ENCODE measurements at regions not wholly inside any gene's neighbourhood (a gene's known extent, or its start where the extent isn't known, plus 50 kb on each side); places are given as distances from the start of the nearest gene placed in this dataset.

DNA sequence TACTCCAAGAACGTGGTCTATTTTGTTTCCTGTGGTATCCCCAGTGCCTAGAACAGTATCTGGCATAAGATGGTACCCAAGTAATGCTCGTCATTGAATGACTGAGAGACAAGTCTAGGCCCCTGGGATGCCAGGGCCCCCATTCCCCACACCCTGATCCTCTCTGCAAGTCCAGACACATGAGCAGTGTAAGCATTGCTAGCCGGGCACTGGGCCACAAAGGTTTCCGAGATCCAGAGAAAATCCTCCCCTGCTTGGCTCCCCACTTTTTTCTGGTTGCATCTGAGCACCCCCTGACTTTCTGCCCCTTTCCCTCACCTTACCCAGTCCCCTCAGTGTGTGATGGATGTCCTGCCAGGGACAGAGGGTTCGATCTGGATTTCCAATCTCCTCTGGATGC is 160.1 kb upstream of the NECTIN1 start:
- H3K4me2 ChIP-seq (ENCODE audit: low read length), result no peak overlapping the region
- H4K20me1 ChIP-seq (ENCODE audit: insufficient read depth), result no peaks in the 10 kb centered on the region
- no peaks in the 10 kb centered on the region for H3K9me3 ChIP-seq (ENCODE audit: low read length)
- TF ChIP-seq SMC3 (conservative IDR thresholded peaks at IDR 0.05; ENCODE audit: poor library complexity), result no peak
- TF ChIP-seq RAD21 (conservative IDR thresholded peaks at IDR 0.05), result no peak
- TF ChIP-seq EZH2 (IDR thresholded peaks at IDR 0.05; ENCODE audit: borderline replicate concordance, insufficient read depth, low read length, poor library complexity, severe bottlenecking), result no peak
- TF ChIP-seq EP300 (conservative IDR thresholded peaks at IDR 0.05; ENCODE audit: poor library complexity, severe bottlenecking), result no peak
- TF ChIP-seq MXI1 (conservative IDR thresholded peaks at IDR 0.05; ENCODE audit: poor library complexity, severe bottlenecking), result no peak
- no peak for TF ChIP-seq REST (IDR thresholded peaks at IDR 0.05; ENCODE audit: borderline replicate concordance)
- H3K9ac ChIP-seq (ENCODE audit: low read length), result no peak overlapping the region
- no peaks in the 10 kb centered on the region for H3K36me3 ChIP-seq (ENCODE audit: insufficient read depth, low read length)
- H3K27me3 ChIP-seq (ENCODE audit: insufficient read depth, low read depth, low read length), result no peaks in the 10 kb centered on the region
- no peaks in the 10 kb centered on the region for H3F3A ChIP-seq (ENCODE audit: insufficient read depth, low read length, poor library complexity, severe bottlenecking)
- H3K27ac ChIP-seq (ENCODE audit: low read length), result no peak overlapping the region
- H3K4me3 ChIP-seq (ENCODE audit: low read length), result no peak overlapping the region
- H3K9me2 ChIP-seq (ENCODE audit: insufficient read depth, low read length), result no peaks in the 10 kb centered on the region
- H3K79me2 ChIP-seq (replicated peaks; ENCODE audit: insufficient read depth, low read length), result no peaks in the 10 kb centered on the region
- no peak overlapping the region for H2AFZ ChIP-seq (ENCODE audit: low read depth, low read length)

DNA sequence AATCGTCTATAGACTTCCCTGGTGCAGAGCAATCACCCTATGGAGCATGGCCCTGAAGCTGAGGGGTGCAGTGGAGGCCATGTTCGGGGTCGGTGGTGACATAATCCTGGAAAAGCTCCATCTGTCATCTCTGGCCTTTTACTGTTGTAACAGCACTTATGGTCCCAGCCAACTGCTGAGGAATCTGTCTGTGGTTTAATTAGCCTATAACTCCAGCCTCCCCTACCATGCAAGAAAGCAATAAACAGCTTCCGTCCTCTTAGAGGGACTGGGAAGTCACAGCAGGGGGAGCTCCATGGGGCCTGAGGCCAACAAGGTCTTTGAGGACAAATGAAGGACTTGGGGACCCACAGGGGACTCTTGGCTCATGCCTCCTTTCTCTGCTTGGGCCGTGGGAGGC is 159.1 kb upstream of the NECTIN1 start:
- H3K9ac ChIP-seq (ENCODE audit: low read length), result no peak overlapping the region
- TF ChIP-seq POLR2AphosphoS5 (IDR thresholded peaks at IDR 0.05), result no peak
- TF ChIP-seq MXI1 (conservative IDR thresholded peaks at IDR 0.05; ENCODE audit: poor library complexity, severe bottlenecking), result no peak
- TF ChIP-seq TAF1 (IDR thresholded peaks at IDR 0.05; ENCODE audit: low read depth), result no peak
- no peak for TF ChIP-seq EP300 (conservative IDR thresholded peaks at IDR 0.05; ENCODE audit: poor library complexity, severe bottlenecking)
- no peak for TF ChIP-seq REST (IDR thresholded peaks at IDR 0.05; ENCODE audit: borderline replicate concordance)
- TF ChIP-seq RAD21 (conservative IDR thresholded peaks at IDR 0.05), result no peak
- TF ChIP-seq CTCF (IDR thresholded peaks at IDR 0.05; ENCODE audit: poor library complexity, severe bottlenecking), result no peak
- TF ChIP-seq SMC3 (conservative IDR thresholded peaks at IDR 0.05; ENCODE audit: poor library complexity), result no peak
- TF ChIP-seq EZH2 (IDR thresholded peaks at IDR 0.05; ENCODE audit: borderline replicate concordance, insufficient read depth, low read length, poor library complexity, severe bottlenecking), result no peak
- no peaks in the 10 kb centered on the region for H3K79me2 ChIP-seq (replicated peaks; ENCODE audit: insufficient read depth, low read length)
- H3K27me3 ChIP-seq (ENCODE audit: insufficient read depth, low read depth, low read length), result no peaks in the 10 kb centered on the region
- H3K36me3 ChIP-seq (ENCODE audit: insufficient read depth, low read length), result no peaks in the 10 kb centered on the region
- H4K20me1 ChIP-seq (ENCODE audit: insufficient read depth), result no peaks in the 10 kb centered on the region
- no peak overlapping the region for H2AFZ ChIP-seq (ENCODE audit: low read depth, low read length)
- no peaks in the 10 kb centered on the region for H3F3A ChIP-seq (ENCODE audit: insufficient read depth, low read length, poor library complexity, severe bottlenecking)
- no peak overlapping the region for H3K27ac ChIP-seq (ENCODE audit: low read length)
- no peak overlapping the region for H3K4me2 ChIP-seq (ENCODE audit: low read length)
- no peaks in the 10 kb centered on the region for H3K9me2 ChIP-seq (ENCODE audit: insufficient read depth, low read length)
- no peaks in the 10 kb centered on the region for H3K9me3 ChIP-seq (ENCODE audit: low read length)
- no peak overlapping the region for H3K4me3 ChIP-seq (ENCODE audit: low read length)
